ENCODE measurements at regions not wholly inside any gene's neighbourhood (a gene's known extent, or its start where the extent isn't known, plus 50 kb on each side); places are given as distances from the start of the nearest gene placed in this dataset.
"Not testable (repeated sequence)": the region's sequence is repeated elsewhere in the genome, so short reads cannot be mapped to it uniquely, and the experiment has no call there.

DNA sequence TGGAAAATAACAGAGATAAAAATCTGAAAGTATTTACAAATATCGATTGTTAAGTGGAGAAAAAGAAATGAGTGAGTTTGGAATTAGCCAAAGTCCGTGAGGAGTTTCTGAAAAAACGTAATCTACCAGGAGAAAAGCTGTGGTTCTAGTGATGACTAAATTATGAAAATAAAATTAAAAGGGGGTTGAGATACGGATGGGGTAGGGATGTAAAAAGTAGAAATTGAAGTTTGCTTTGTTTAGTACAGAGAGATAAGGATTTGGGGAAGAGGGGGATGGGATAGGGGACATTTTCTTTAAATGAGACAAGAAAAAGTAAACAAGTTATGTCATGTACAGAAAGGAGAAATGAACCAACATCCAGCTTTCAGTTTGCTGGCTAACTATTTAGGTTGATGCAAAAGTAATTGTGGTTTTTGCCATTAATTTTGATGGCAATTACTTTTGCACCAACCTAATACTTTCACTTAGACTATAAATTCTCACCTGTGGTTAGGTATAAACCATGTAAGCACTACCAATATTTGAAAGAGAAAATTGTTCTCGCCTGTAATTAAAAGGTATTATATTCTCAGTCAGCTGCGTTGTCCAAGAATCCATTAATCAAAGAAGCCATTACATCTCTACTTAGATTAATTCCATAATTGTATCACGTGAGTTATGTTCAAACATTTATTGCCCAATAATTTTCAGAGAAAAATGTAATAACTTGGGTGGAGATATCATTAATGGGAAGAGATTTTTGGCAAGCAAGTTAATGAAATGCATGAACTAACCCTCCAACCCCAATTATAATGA, 143.0 kb upstream of the NRP1 start:
- TF ChIP-seq, protein P1, sequence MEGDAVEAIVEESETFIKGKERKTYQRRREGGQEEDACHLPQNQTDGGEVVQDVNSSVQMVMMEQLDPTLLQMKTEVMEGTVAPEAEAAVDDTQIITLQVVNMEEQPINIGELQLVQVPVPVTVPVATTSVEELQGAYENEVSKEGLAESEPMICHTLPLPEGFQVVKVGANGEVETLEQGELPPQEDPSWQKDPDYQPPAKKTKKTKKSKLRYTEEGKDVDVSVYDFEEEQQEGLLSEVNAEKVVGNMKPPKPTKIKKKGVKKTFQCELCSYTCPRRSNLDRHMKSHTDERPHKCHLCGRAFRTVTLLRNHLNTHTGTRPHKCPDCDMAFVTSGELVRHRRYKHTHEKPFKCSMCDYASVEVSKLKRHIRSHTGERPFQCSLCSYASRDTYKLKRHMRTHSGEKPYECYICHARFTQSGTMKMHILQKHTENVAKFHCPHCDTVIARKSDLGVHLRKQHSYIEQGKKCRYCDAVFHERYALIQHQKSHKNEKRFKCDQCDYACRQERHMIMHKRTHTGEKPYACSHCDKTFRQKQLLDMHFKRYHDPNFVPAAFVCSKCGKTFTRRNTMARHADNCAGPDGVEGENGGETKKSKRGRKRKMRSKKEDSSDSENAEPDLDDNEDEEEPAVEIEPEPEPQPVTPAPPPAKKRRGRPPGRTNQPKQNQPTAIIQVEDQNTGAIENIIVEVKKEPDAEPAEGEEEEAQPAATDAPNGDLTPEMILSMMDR (conservative IDR thresholded peaks at IDR 0.05; ENCODE audit: low read depth, low read length) = no peak
- no peak overlapping the region for H3K4me3 ChIP-seq (ENCODE audit: low read depth, low read length)
- no peak for DNase-seq (ENCODE audit: low read depth)

DNA sequence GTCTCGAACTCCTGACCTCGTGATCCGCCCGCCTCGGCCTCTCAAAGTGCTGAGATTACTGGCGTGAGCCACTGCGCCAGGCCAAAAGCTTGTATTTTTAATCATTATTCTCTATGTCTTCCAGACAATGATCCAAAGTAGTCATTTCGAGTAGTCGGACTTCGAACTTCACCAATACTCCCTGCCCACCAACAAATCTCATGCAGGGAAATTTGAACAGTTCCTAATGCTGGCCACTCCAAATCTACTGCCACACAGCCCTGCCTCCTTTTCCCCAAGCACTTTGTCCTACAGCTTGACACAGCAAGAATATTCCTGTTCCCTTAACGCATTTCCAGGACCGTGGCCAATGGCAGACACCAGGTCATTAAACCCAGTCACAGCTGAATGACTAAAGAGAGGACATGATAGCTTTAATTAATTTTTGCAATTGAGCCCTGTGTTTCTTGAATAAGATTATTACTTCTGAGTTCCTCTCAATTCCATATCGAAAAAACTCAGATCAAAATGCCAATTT, 142.3 kb upstream of the NRP1 start:
- H3K4me3 ChIP-seq (ENCODE audit: low read depth, low read length) = no peak overlapping the region
- TF ChIP-seq, protein P1 (conservative IDR thresholded peaks at IDR 0.05; ENCODE audit: low read depth, low read length) = no peak
- no peak for DNase-seq (ENCODE audit: low read depth)

DNA sequence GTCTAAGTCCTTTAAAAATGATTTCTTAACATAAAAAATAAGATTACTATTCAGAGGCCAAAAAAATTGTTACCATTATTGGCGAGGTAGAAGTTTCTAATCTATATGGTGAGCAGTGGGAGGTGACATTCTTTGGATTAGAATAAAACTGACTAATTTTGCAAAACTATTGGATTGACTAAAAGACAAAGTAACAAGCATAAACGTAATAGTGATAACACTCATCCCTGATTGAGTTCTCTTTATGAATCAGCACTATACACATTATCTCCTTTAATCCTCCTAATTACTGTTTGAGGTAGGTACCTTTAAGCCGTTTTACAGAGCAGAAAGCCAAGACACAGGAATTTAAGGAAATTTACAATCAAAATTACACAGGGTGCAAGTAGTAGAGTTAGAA, 139.2 kb upstream of the NRP1 start:
- no peak overlapping the region for H3K4me3 ChIP-seq (ENCODE audit: low read depth, low read length)
- DNase-seq (ENCODE audit: low read depth) = no peak
- TF ChIP-seq, protein P1 (conservative IDR thresholded peaks at IDR 0.05; ENCODE audit: low read depth, low read length) = no peak

DNA sequence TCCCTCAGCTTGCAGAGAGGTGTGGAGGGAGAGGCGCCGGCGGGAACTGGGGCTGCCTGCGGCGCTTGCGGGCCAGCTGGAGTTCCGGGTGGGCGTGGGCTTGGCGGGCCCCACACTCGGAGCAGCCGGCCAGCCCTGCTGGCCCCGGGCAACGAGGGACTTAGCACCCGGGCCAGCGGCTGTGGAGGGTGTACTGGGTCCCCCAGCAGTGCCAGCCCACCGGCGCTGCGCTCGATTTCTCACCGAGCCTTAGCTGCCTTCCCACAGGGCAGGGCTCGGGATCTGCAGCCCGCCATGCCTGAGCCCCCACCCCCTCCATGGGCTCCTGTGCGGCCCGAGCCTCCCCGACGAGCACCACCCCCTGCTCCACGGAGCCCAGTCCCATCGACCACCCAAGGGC, 133.5 kb upstream of the NRP1 start:
- not testable (repeated sequence) for DNase-seq (ENCODE audit: low read depth)

DNA sequence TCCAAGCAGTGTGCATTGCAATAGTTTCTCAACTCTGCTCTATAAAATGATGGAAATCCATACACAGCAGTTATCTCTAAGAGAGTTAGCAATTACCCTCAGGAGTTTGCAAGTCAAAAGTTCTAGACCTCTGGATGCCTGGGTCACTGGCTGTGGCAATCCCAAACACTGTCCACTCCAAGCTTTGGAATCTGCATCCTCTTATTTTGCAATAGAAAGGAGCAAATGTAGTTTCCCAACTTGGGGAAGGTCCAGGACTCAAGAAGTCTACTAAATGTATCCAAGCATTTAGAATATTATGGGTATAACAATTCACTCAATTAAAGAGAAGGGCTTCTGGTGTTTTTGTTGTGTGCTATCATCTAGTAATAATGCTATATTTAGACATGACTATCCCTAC, 131.3 kb upstream of the NRP1 start:
- H3K4me3 ChIP-seq (ENCODE audit: low read depth, low read length) = no peak overlapping the region
- DNase-seq (ENCODE audit: low read depth) = no peak
- TF ChIP-seq, protein P1 (conservative IDR thresholded peaks at IDR 0.05; ENCODE audit: low read depth, low read length) = no peak

More for the DNA sequence above, 133.5 kb upstream of the NRP1 start:
- not testable (repeated sequence) for H3K4me3 ChIP-seq (ENCODE audit: low read depth, low read length)

DNA sequence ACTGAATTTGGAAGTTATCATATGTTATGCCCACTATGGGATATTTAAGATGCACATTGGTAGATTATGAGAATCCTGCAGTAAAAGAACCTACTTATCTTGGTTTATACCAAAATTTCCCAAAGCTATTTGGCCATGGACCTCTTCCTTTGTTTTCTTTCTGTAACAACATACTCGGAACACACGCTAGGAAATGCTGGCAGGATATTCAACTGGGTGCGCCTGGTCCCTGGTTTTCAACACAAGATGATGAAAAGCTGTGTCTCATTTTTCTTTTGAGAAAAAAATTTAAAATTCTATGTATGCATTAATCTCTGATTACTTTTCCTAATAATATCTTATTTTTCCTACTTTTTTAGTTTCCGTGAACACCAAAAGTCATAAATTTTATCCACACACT, 128.5 kb upstream of the NRP1 start:
- DNase-seq (ENCODE audit: low read depth) = no peak

DNA sequence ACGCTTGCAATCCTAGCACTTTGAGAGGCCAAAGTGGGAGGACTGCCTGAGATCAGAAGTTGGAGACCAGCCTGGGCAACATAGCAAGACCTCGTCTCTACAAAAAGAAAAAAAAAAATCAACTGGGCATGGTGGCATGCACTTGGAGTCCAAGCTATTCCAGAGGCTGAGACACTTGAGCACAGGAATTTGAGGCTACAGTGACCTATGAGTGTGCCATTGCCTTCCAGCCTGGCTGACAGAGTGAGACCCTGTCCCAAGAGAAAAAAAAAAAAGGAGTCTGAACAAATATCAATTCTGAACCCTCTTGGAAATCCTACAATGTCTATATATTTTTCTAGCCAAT, 126.8 kb upstream of the NRP1 start:
- H3K4me3 ChIP-seq (ENCODE audit: low read depth, low read length) = no peak overlapping the region
- TF ChIP-seq, protein P1 (conservative IDR thresholded peaks at IDR 0.05; ENCODE audit: low read depth, low read length) = no peak
- no peak for DNase-seq (ENCODE audit: low read depth)

More for the DNA sequence above, 128.5 kb upstream of the NRP1 start:
- TF ChIP-seq, protein P1 (conservative IDR thresholded peaks at IDR 0.05; ENCODE audit: low read depth, low read length) = no peak
- H3K4me3 ChIP-seq (ENCODE audit: low read depth, low read length) = no peak overlapping the region
